Tibial artery (tissue), 4 donors: ENCODE measurements at regions not wholly inside any gene's neighbourhood (a gene's known extent, or its start where the extent isn't known, plus 50 kb on each side); places are given as distances from the start of the nearest gene placed in this dataset.
A peak's percentile ranks its signal among the peaks of the same experiment; 100 is the strongest.

Experiments
- DNase-seq, 2 donors: peaks; one replicate each; pipeline ENCODE4 v3.0.0-alpha.2; 2019
- H3K27ac ChIP-seq, 2 donors: fragments of 200-600 bp; sonication (generic) in 1 of 2; 1 replicate in 1 of 2; 2 replicates in 1 of 2; pipeline ENCODE4 v1.5.1; 2018 to 2019; ENCODE audit warnings: mild to moderate bottlenecking in 1 of 2
- H3K27me3 ChIP-seq, 2 donors: fragments of 200-600 bp; sonication (generic) in 1 of 2; one replicate each; pipeline versions ENCODE4 v1.5.1 to v1.6.0; 2016 to 2019
- H3K36me3 ChIP-seq, 3 donors: fragments of 200-600 bp; sonication (generic) in 2 of 3; one replicate each; pipeline ENCODE4 v1.5.1; 2016 to 2019; ENCODE audit warnings: mild to moderate bottlenecking in 2 of 3
- H3K4me1 ChIP-seq, 4 donors: fragments of 200-600 bp; sonication (generic) in 2 of 4; 1 replicate in 3 of 4; 2 replicates in 1 of 4; pipeline ENCODE4 v1.5.1; 2016 to 2019
- H3K4me3 ChIP-seq, 2 donors: fragments of 200-600 bp; sonication (generic) in 1 of 2; 1 replicate in 1 of 2; 2 replicates in 1 of 2; pipeline ENCODE4 v1.5.1; 2018 to 2019; ENCODE audit warnings: mild to moderate bottlenecking in 2 of 2
- H3K9me3 ChIP-seq, 3 donors: fragments of 200-600 bp; sonication (generic) in 1 of 3; one replicate each; pipeline ENCODE4 v1.5.1; 2016 to 2019
- CTCF ChIP-seq, 2 experiments: fragments of 200-600 bp in 1 of 2; fragments of 450-650 bp in 1 of 2; IDR thresholded peaks; one replicate each; pipeline ENCODE4 v1.5.1; 2017 to 2019; ENCODE audit warnings: antibody characterized with exemption in 2 of 2, mild to moderate bottlenecking in 1 of 2, moderate library complexity in 1 of 2
- intact Hi-C: fragments of 100-400 bp; cut with DNase I; formaldehyde crosslinking; loops from one replicate; pipeline ENCODE4 v1.15.0; 2023; ENCODE audit warnings: low total_unique reads

- Histone ChIP-seq H3K9me3 (no peaks in the 10 kb centered on the region), H3K27me3 (no peaks in the 10 kb centered on the region), H3K36me3 (no peaks in the 10 kb centered on the region), H3K27ac (no peak overlapping the region), H3K4me3 (no peak overlapping the region), H3K4me1 (no peaks in the 10 kb centered on the region)
- no peak for DNase-seq
- no peak for TF ChIP-seq CTCF (IDR thresholded peaks at IDR 0.05)
- intact Hi-C loops = no loop called here
Measured at GRCh38 chr6:6771964-6772363, 183.4 kb downstream of the LY86 start.

- Histone ChIP-seq H3K4me1 (no peaks in the 10 kb centered on the region), H3K4me3 (no peak overlapping the region), H3K36me3 (no peaks in the 10 kb centered on the region), H3K9me3 (peaks cover 0 to 2% (median 0%) of the 10 kb centered on the region in 3 donors), H3K27me3 (no peaks in the 10 kb centered on the region), H3K27ac (no peak overlapping the region)
- intact Hi-C loops = no loop called here
- DNase-seq = no peak
- TF ChIP-seq CTCF (IDR thresholded peaks at IDR 0.05) = no peak
Measured at GRCh38 chr6:6772751-6773150, 184.2 kb downstream of the LY86 start.

DNA sequence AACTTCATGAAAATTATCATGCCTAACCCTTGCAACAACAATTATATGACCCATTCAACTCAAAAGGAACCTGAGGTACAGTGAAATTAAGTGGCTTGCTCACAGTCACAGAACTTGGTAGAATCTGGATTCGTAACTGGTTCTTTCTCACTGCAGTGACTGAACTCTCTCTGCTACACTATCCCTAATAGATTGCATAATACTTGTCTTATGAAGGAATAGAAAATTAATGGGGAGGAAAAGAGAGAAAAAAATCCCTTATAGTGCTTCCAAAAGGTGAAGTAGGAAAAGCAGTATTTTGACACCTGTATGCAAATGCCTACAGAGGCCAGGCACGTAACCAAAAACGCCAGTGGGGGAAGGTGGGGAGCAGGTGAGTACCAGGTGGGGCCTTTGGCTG lies 186.6 kb downstream of the LY86 start:
- Histone ChIP-seq H3K27ac (no peak overlapping the region), H3K4me3 (no peak overlapping the region), H3K9me3 (peaks cover 0 to 2% (median 0%) of the 10 kb centered on the region in 3 donors), H3K4me1 (no peaks in the 10 kb centered on the region), H3K36me3 (no peaks in the 10 kb centered on the region), H3K27me3 (no peaks in the 10 kb centered on the region)
- intact Hi-C loops = no loop called here
- no peak for TF ChIP-seq CTCF (IDR thresholded peaks at IDR 0.05)
- DNase-seq = no peak

DNA sequence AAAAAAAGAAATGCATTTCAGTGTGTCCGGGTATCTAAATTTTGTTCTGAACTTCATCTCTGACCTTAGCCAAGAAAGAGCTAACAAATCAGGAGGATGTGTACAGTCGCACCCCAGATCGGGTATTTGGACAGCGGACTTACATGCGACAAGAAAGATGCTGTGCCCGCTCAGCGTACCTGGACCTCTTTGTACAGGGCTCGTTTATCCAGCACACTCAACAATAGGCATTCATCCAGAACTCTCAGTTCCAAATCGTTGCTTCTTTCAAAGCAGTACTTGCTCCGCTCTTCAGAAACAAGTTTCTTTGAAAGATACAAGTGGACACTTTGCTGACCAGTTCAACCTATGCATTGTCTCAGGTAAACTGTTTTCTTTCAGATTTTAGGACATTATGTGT lies 191.7 kb downstream of the LY86 start:
- no peak for TF ChIP-seq CTCF (IDR thresholded peaks at IDR 0.05)
- Histone ChIP-seq H3K27me3 (no peaks in the 10 kb centered on the region), H3K4me3 (no peak overlapping the region), H3K9me3 (peaks cover 0 to 2% (median 0%) of the 10 kb centered on the region in 3 donors), H3K27ac (no peak overlapping the region), H3K4me1 (peaks cover 0 to 19% (median 6%) of the 10 kb centered on the region in 4 donors), H3K36me3 (no peaks in the 10 kb centered on the region)
- intact Hi-C loops = no loop called here
- DNase-seq = no peak

GRCh38 chr6:6781172-6781872 lies 192.8 kb downstream of the LY86 start:
- DNase-seq = peak; percentile 51 to 74
- Histone ChIP-seq H3K36me3 (no peaks in the 10 kb centered on the region), H3K9me3 (peaks cover 0 to 2% (median 0%) of the 10 kb centered on the region in 3 donors), H3K4me1 (peaks cover 0 to 19% (median 6%) of the 10 kb centered on the region in 4 donors), H3K4me3 (no peak overlapping the region), H3K27me3 (no peaks in the 10 kb centered on the region), H3K27ac (no peak overlapping the region)
- TF ChIP-seq CTCF (IDR thresholded peaks at IDR 0.05) = no peak
- intact Hi-C loops = no loop called here
